Activated CD8-positive, alpha-beta memory T cell treated with anti-CD3 and anti-CD28 coated beads, Interleukin-2, amount 10 ng/mL, durations not matched to agents 7 days and 5 days (primary cell): ENCODE measurements at regions not wholly inside any gene's neighbourhood (a gene's known extent, or its start where the extent isn't known, plus 50 kb on each side); places are given as distances from the start of the nearest gene placed in this dataset.

Experiments
- ATAC-seq: fragments of 150-1000 bp; cut with Tn5 transposase; one replicate; pipeline ENCODE4 v1.10.0; 2021; ENCODE audit warnings: moderate library complexity
- CTCF ChIA-PET: fragments of 350-600 bp; sonication (Branson Sonifier 250); formaldehyde crosslinking; loops from one replicate; lab custom pipeline; 2021; ENCODE audit warnings: antibody characterized with exemption; lab: Charles Lee
- DNase-seq: peaks from one replicate; pipeline ENCODE4 v3.0.0-alpha.2; 2020
- H3K27ac Mint-ChIP-seq: one replicate; pipeline ENCODE4 v1.8.0; 2021; ENCODE audit warnings: mild to moderate bottlenecking, mixed read lengths
- H3K27me3 Mint-ChIP-seq: one replicate; pipeline ENCODE4 v1.8.0; 2021; ENCODE audit warnings: mixed read lengths
- H3K36me3 Mint-ChIP-seq: one replicate; pipeline ENCODE4 v1.8.0; 2021; ENCODE audit warnings: mild to moderate bottlenecking, mixed read lengths
- H3K4me1 Mint-ChIP-seq: one replicate; pipeline ENCODE4 v1.8.0; 2021; ENCODE audit warnings: mixed read lengths
- H3K4me3 Mint-ChIP-seq: one replicate; pipeline ENCODE4 v1.8.0; 2021; ENCODE audit warnings: mild to moderate bottlenecking, moderate library complexity, mixed read lengths
- H3K9me3 Mint-ChIP-seq: one replicate; pipeline ENCODE4 v1.8.0; 2022; ENCODE audit warnings: low read depth, mixed read lengths

DNA sequence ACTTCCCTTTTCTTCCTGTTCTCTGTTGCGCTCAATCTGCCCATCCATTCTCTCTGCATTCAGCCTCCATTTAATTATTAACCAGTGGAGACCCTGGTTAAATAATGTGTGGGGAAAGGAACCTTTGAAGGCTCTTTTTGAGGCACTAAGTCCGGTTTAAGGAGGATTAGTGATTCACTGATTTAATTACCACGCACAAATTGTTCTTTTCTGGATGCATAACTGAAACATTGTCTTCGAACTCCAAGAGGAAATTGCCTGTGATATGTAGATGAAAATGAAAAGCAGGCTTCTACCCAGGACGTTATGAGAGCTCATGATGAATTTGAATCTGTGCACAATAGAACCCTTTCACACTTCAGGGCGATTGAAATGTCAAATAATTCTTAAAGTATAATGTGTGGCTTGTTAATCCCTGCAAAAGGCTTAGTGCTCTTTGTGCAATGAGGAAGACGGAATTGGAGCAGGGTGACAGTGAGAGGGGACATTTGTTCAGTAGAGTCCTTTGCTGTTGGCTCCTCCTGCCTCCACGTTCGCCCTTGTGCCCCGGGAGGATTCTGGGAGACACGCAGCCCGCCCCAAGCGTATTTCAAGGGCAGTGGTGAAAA lies 51.1 kb upstream of the ZNF236 start:
- Mint-ChIP-seq H3K4me1 (peaks cover 2% of the 10 kb centered on the region), H3K27me3 (peaks cover 34% of the 10 kb centered on the region)
- CTCF ChIA-PET = no interaction called here

DNA sequence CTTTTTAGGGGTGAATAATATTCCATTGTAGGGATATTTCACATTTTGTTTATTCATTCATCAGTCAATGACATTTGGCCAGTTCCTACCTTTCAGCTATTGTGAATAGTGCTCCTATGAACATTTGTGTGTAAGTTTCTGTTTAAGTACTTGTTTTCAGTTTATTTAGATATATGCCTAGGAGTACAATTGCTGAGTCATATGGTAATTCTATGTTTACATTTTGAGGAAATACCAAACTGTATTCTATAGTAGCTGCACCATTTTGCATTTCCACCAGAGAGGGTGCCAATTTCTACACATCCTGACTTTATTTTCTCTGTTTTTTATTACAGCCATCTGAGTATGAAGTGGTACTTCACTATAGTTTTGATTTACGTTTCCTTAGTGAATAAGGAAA lies 54.4 kb upstream of the ZNF236 start:
- peaks cover 41% of the 10 kb centered on the region for H3K27me3 Mint-ChIP-seq
- ATAC-seq = no peak

More for the DNA sequence above, 51.1 kb upstream of the ZNF236 start:
- no peak for DNase-seq
- H3K9me3 Mint-ChIP-seq = peaks cover 11% of the 10 kb centered on the region
- ATAC-seq = no peak
- no peak overlapping the region for H3K4me3 Mint-ChIP-seq
- H3K36me3 Mint-ChIP-seq = peaks cover 5% of the 10 kb centered on the region
- no peak overlapping the region for H3K27ac Mint-ChIP-seq

DNA sequence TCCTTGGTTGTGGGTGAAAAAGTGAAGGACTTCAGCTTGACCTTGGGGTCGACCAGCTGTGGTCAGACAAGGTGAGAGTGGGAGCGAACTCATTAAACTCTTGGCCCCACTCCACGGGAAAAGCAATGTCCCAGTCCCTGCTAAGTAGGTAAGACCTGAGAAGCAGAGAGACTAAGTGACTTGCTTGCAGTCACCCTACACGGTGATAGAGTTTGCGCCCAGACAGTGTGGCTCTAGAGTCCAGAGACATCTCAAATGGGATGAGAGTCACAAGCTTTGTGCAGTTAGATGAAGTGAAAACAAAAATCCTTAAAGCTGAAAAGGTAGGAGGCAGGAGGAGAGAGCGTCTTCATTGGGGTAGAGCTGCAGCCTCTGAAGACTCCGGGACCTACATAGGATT lies 55.9 kb upstream of the ZNF236 start:
- H3K4me1 Mint-ChIP-seq = peaks cover 29% of the 10 kb centered on the region
- H3K27ac Mint-ChIP-seq = no peak overlapping the region
- ATAC-seq (no peak), DNase-seq (no peak)
- H3K27me3 Mint-ChIP-seq = peaks cover 28% of the 10 kb centered on the region
- CTCF ChIA-PET = interaction anchor here (1.1 kb wide), 1 partner anchor 38 kb away, joined by 3 read pairs; no protein-coding TSS in a partner anchor
- H3K9me3 Mint-ChIP-seq = peaks cover 11% of the 10 kb centered on the region
- H3K36me3 Mint-ChIP-seq = peaks cover 6% of the 10 kb centered on the region
- H3K4me3 Mint-ChIP-seq = no peak overlapping the region

More for the DNA sequence above, 54.4 kb upstream of the ZNF236 start:
- CTCF ChIA-PET = interaction anchor here (1.2 kb wide), 1 partner anchor 34 kb away, joined by 3 read pairs; no protein-coding TSS in a partner anchor
- Mint-ChIP-seq H3K4me1 (peaks cover 17% of the 10 kb centered on the region), H3K36me3 (peaks cover 6% of the 10 kb centered on the region), H3K27ac (no peak overlapping the region), H3K4me3 (no peak overlapping the region), H3K9me3 (peaks cover 11% of the 10 kb centered on the region)
- no peak for DNase-seq

DNA sequence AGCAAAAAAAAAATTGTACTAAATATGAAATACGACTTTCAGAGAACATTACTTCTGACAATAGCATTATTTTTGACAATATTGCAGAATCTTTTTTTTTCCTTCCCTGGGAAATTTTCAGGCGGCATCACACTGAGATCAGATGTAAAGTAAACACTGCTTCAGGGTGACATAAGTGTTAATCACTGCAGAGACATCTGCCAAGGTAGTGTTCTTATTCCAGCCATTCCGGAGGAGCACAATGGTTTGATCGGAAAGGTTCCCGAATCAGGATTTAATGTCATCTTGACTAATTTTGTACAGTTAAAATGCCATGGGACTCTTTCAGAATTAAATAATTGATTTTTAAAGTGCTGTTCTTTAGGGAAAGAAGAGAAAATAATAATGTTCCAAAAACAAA lies 56.7 kb upstream of the ZNF236 start:
- CTCF ChIA-PET = no interaction called here
- no peak for ATAC-seq
- Mint-ChIP-seq H3K4me1 (peaks cover 32% of the 10 kb centered on the region), H3K27me3 (peaks cover 24% of the 10 kb centered on the region), H3K9me3 (peaks cover 11% of the 10 kb centered on the region), H3K4me3 (no peak overlapping the region), H3K27ac (no peak overlapping the region), H3K36me3 (peaks cover 6% of the 10 kb centered on the region)
- DNase-seq = no peak

DNA sequence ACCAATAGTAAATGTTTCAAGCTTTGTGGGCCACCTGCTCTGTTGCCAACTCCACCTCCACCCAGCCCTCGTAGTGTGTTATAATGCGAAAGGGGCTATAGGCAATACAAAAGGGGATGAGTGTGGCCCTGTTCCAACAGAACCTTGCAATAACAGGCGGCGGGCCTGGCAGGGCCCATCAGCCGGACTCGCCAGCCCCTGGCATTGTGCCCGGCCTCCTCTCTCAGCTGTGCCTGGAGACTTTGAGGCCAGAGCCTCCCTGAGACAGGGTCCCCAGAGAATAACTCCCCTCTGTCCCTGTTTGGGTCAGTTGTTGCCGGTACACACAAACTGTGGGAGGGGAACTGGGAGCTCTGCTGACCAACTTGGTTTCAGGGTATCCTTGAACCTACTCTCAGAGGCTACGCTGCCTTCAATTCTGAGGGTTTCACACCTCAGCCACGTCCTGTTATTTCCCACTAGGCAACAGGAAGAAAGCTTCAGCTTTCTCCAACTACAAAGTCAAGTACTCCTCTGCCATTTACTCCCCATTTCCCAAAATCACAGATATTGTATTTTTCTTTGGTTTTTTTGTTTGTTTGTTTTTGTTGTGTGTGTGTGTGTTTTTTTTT lies 58.0 kb upstream of the ZNF236 start:
- Mint-ChIP-seq H3K4me3 (no peak overlapping the region), H3K9me3 (peaks cover 11% of the 10 kb centered on the region), H3K36me3 (peaks cover 6% of the 10 kb centered on the region), H3K4me1 (peaks cover 32% of the 10 kb centered on the region), H3K27ac (no peak overlapping the region), H3K27me3 (peaks cover 24% of the 10 kb centered on the region)
- DNase-seq (peak; percentile 44), ATAC-seq (peak; percentile 39)
- CTCF ChIA-PET = interaction anchor here (1.3 kb wide), 1 partner anchor 43 kb away, joined by 3 read pairs; no protein-coding TSS in a partner anchor

DNA sequence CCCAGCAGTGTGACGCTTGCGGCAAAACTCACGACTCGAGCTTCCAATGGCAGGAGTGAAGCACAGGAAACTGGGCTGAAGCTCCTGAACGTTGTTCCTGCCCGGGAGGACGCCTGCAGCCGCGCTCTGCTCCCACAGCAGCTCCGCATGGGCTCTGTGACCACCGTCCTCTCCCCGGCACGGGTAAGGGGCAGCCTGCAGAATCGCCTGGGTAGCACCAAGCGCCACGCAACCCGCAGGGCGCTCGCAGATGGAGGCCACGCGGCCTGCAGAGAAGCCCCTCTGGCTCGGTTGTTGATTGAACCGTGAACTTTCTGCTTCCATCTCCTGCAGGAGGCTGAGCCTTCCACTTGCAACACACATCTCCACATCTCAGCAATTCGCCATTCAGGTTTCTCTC lies 63.3 kb upstream of the ZNF236 start:
- H3K36me3 Mint-ChIP-seq = no peaks in the 10 kb centered on the region
- ATAC-seq (no peak), DNase-seq (no peak)
- H3K27ac Mint-ChIP-seq = no peak overlapping the region
- CTCF ChIA-PET = no interaction called here
- peaks cover 2% of the 10 kb centered on the region for H3K27me3 Mint-ChIP-seq
- H3K9me3 Mint-ChIP-seq = no peaks in the 10 kb centered on the region
- H3K4me3 Mint-ChIP-seq = no peak overlapping the region
- peaks cover 17% of the 10 kb centered on the region for H3K4me1 Mint-ChIP-seq

DNA sequence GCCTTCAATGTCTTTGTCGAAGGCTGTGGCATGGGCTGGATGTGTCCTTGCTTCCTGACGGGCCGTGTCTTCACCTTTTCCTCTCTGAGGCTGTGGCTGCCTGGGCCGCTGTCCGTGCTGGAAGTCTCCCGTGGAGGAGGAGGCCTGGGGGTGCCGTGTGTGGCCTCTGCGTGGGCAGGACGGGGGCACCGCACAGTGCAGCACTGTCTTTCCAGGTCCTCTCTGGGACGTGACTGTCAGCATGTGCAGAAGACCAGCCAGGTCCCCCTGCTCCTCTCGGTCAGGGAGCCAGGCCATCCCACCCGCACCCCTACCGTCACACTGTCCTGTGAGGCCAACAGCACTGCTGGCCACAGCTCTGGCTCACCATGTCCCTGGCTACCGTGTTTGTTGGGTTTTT lies 64.4 kb upstream of the ZNF236 start:
- Mint-ChIP-seq H3K36me3 (no peaks in the 10 kb centered on the region), H3K4me1 (peaks cover 15% of the 10 kb centered on the region), H3K27me3 (no peaks in the 10 kb centered on the region), H3K4me3 (no peak overlapping the region), H3K9me3 (no peaks in the 10 kb centered on the region), H3K27ac (no peak overlapping the region)
- ATAC-seq (no peak), DNase-seq (no peak)
- CTCF ChIA-PET = no interaction called here

DNA sequence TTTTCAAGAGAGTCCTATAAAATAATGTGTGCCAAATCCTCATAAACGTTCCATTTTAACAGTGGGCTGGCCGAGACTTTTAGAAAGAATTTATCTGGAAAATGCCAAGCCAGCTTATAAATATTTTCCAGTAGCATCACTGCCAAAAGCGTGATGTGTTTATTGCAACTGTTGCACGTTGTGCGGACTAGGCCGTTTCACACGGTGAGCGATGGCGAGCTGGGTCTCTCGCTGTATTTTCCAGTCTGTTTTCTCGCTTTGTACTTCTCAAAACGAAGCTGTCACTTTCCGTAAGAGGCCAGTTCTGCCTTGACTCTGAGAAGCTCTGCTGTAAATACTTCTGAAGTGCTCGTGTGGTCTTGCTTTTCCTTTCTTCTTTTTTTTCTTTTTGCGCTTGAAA lies 65.0 kb upstream of the ZNF236 start:
- H3K27me3 Mint-ChIP-seq = no peaks in the 10 kb centered on the region
- H3K27ac Mint-ChIP-seq = no peak overlapping the region
- no peaks in the 10 kb centered on the region for H3K36me3 Mint-ChIP-seq
- no peak overlapping the region for H3K4me3 Mint-ChIP-seq
- ATAC-seq (no peak), DNase-seq (no peak)
- peaks cover 12% of the 10 kb centered on the region for H3K4me1 Mint-ChIP-seq
- CTCF ChIA-PET = no interaction called here
- no peaks in the 10 kb centered on the region for H3K9me3 Mint-ChIP-seq

DNA sequence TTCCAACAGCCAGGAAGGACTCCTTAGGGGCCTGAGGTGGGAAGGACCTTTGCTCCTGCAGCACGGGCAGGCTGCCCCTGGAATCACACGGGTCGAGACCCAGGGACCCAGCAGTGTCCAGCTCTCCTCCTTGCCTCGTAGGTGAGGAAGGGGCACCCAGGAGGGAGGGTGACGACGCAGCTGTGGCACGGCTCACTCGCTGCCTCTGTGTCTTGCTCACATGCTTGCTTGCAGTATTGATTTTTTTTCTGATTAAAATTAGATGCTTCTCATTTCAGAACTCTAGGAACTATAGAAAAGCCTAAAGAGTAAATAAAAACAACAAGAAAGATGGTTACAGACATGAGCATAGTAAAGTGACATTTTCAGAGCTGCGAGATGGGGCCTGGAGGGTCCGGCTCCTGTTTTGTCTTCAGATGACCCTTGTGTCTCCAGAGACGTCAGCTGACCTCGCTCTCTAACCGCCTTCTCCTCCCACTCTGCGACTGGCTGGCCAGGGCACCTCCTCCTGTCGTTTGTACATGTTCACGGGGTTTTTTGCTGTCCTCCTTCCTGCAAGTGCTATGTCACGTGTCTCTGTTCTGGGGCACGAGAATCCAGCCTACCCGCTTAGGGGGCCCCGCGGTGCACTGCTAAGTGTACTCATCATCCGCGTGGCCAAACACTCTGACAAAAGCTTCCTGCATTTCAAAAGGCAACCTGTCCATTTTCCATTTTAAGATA lies 65.7 kb upstream of the ZNF236 start:
- Mint-ChIP-seq H3K9me3 (no peaks in the 10 kb centered on the region), H3K4me1 (peaks cover 6% of the 10 kb centered on the region), H3K4me3 (no peak overlapping the region), H3K36me3 (no peaks in the 10 kb centered on the region), H3K27ac (no peak overlapping the region), H3K27me3 (no peaks in the 10 kb centered on the region)
- DNase-seq = no peak
- CTCF ChIA-PET = no interaction called here
- ATAC-seq = no peak

DNA sequence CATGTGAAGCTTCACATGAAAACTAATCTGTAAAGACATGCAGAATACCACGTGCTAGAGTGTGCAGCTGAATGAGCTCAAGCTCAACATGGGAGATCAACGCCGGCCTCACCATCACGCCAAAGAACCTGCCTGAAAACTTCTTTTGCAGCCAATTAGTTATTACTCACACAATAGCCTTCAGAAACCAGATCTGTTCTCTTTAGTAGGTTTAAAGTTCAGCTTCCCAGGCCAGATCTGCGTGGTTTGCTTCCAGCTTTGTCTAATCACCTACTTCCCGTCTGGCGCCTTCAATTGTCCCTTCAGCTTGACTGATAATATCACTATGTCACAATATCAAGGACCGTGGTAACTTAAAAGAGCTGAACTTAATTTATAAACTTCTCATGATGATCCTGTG lies 68.0 kb upstream of the ZNF236 start:
- CTCF ChIA-PET = interaction anchor here (0.6 to 1.3 kb wide), 3 partner anchors 25 to 72 kb away, joined by 3 to 4 read pairs (median 3); no protein-coding TSS in a partner anchor

DNA sequence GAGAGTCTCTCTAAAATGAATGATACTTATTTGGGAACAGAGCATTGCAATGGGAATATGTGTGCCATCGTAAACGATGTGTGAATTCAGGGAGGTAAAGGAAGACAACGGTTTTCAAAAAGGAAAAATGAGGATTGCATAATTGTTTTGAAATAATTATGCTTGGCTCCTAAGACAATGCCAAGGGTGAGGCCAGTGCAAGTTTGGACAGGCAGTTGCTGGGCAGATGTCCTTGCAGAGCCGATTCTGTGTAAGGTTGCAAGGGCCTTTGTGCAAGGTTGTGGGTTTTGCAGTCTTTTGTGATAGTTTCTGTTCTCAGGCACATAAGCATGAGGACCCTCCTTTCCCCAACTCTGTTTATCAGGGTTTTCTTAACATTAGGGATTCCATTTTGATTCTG lies 70.0 kb upstream of the ZNF236 start:
- Mint-ChIP-seq H3K27me3 (peaks cover 4% of the 10 kb centered on the region), H3K4me3 (no peak overlapping the region), H3K9me3 (peaks cover 11% of the 10 kb centered on the region), H3K36me3 (peaks cover 8% of the 10 kb centered on the region), H3K27ac (no peak overlapping the region), H3K4me1 (no peaks in the 10 kb centered on the region)
- no peak for DNase-seq
- CTCF ChIA-PET = no interaction called here
- no peak for ATAC-seq

More for the DNA sequence above, 68.0 kb upstream of the ZNF236 start:
- no peaks in the 10 kb centered on the region for H3K4me1 Mint-ChIP-seq
- DNase-seq (no peak), ATAC-seq (no peak)
- H3K9me3 Mint-ChIP-seq = peaks cover 2% of the 10 kb centered on the region
- no peak overlapping the region for H3K27ac Mint-ChIP-seq
- no peak overlapping the region for H3K4me3 Mint-ChIP-seq
- H3K27me3 Mint-ChIP-seq = no peaks in the 10 kb centered on the region
- H3K36me3 Mint-ChIP-seq = no peaks in the 10 kb centered on the region

DNA sequence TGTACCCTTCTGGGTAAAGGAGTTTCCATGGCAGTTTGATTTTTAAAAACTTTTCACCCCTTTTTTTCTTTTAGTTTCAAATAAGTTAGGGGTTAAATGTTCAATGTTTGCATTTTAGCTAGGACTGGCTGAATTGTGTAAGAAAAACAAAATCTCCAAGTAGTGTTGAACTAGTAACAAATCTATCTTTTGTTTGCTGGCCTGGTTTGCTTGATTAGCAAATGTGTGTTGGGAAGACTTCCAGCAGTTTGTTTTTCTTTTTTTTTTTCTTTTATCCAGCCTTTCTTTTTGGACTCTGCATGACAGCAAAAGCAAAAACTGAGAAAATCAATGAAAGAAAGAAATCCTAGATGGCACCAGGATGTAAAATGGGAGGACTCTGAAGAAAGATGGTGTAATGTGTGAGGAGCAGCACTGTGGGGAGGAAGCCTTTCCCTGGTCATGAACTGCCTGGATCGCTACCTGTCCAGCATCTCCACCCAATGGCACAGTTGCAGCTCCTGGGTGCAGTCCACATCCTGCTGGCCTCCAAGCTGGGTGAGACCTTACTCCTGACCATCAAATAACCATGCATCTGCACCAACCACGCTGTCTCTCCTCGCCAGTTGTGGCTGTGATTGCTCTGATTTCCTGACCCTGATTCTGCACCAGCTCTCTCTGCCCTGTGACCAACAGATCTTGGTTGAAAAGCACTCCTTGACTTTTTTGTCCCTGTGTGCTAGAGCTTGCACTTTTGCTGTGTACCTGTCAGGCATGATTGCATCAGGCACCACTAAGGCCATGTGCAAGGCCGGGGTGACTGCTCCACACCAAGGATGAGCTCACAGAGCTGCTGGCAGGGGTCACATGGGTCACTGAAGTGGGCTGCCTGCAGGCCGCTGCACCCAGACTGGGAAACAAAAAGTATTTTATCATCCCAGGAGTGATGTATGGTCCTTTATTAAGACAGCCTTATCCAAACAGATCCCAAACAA lies 71.2 kb upstream of the ZNF236 start:
- Mint-ChIP-seq H3K27me3 (peaks cover 9% of the 10 kb centered on the region), H3K9me3 (peaks cover 11% of the 10 kb centered on the region), H3K36me3 (peaks cover 8% of the 10 kb centered on the region), H3K4me1 (no peaks in the 10 kb centered on the region), H3K27ac (no peak overlapping the region), H3K4me3 (no peak overlapping the region)
- CTCF ChIA-PET = no interaction called here
- ATAC-seq (no peak), DNase-seq (no peak)

DNA sequence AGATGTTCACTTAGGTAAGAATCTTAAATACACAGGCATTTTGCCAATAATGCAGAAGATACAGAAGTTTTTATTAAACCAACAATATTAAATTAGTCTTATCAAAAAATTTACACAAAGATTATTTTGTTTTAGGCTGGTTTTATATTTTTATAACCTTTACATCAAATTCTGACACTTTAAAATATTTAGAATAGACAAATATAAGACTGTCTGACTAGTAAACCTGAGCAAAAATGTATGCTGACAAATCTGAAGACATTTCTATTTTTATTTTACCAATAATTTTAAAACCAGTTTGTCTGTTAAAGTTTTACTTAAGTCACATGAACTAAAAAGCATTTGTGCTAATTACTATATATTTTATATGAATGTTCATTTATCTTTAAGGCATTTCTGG lies 72.1 kb upstream of the ZNF236 start:
- Mint-ChIP-seq H3K4me1 (no peaks in the 10 kb centered on the region), H3K27ac (no peak overlapping the region), H3K27me3 (peaks cover 15% of the 10 kb centered on the region), H3K36me3 (peaks cover 8% of the 10 kb centered on the region), H3K4me3 (no peak overlapping the region), H3K9me3 (peaks cover 11% of the 10 kb centered on the region)
- CTCF ChIA-PET = no interaction called here
- ATAC-seq = no peak
- DNase-seq = no peak
